ENCODE measurements at regions not wholly inside any gene's neighbourhood (a gene's known extent, or its start where the extent isn't known, plus 50 kb on each side); places are given as distances from the start of the nearest gene placed in this dataset.

DNA sequence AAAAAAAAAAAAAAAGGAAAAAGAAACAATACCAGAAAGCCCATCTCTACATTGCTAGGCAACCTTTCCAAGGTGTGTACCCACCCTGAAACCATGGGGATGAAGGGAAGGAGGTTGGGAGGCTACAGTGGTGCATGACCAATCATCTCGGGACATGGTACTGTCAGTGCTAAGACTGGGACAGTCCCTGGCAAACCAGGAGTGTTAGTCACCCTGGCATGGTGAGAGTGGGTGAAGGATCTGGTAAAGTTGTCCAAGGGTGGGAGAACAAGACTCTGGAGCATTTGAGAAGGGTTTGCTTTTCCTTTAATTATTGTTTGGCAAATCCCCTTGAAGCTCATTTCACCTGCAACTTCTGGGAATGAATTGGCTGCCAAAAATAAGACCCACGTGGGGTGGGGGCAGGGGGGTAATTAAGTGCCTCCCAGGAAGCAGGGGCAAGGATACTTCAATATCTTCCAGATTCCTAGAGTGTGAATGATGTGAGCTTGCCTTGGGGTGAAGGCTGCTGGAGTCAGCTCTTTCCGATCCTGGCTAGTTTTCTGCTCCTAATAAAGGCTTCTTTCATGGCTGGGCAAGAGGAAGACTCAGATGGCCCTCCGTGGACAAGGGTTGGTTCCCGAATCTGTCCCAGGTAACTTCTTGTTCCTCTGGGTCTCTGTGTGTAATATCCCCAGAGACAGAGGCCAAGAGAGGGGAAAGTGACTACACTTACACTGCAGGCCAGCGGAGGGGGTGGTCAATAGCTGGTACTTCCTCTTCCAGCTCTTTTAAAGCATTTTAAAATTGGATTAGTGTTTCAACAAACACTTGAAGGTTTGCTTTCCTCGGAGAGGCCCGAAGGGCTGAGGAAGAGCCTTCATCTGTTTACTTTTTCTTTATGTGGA lies 61.6 kb upstream of the SPRY4 start:
- TF ChIP-seq POLR2A (IDR thresholded peaks at IDR 0.05), result no peak
- TF ChIP-seq, protein P1, sequence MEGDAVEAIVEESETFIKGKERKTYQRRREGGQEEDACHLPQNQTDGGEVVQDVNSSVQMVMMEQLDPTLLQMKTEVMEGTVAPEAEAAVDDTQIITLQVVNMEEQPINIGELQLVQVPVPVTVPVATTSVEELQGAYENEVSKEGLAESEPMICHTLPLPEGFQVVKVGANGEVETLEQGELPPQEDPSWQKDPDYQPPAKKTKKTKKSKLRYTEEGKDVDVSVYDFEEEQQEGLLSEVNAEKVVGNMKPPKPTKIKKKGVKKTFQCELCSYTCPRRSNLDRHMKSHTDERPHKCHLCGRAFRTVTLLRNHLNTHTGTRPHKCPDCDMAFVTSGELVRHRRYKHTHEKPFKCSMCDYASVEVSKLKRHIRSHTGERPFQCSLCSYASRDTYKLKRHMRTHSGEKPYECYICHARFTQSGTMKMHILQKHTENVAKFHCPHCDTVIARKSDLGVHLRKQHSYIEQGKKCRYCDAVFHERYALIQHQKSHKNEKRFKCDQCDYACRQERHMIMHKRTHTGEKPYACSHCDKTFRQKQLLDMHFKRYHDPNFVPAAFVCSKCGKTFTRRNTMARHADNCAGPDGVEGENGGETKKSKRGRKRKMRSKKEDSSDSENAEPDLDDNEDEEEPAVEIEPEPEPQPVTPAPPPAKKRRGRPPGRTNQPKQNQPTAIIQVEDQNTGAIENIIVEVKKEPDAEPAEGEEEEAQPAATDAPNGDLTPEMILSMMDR (IDR thresholded peaks at IDR 0.05), result no peak
- H3K4me3 ChIP-seq (ENCODE audit: low read depth, poor library complexity, severe bottlenecking), result no peak overlapping the region
- intact Hi-C loops (cut with DNase I; ENCODE audit: low total_unique reads), result no loop called here
- WGBS, 2 donors, result 58 to 64% methylated on average over 8 of the region's 8 CpGs
- DNase-seq (ENCODE audit: low spot score in 2 of 2), result no peak

DNA sequence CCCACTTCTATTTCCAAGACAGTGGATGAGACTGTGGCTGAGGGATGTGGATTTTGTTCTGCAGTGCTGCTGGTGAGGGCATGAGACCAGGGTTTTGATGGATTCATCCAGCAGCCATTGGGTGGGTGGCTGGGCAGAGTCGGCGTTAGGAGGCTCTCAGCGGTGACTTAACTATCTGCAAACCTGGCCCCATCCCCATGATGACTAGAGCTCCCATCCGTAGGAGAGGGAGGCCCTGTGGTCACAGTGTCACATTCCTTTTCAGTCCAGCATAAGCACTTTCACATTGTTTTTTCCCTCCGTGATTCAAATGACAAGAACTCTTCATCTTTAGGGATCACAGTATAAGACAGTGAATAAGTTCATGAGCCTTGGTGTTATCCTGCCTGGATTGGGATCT lies 60.4 kb upstream of the SPRY4 start:
- WGBS, 2 donors, result 52 to 63% methylated on average over 5 of the region's 5 CpGs
- H3K4me3 ChIP-seq (ENCODE audit: low read depth, poor library complexity, severe bottlenecking), result no peak overlapping the region
- TF ChIP-seq POLR2A (IDR thresholded peaks at IDR 0.05), result no peak
- TF ChIP-seq, protein P1 (IDR thresholded peaks at IDR 0.05), result no peak
- no peak for DNase-seq (ENCODE audit: low spot score in 2 of 2)
- intact Hi-C loops (cut with DNase I; ENCODE audit: low total_unique reads), result no loop called here

GRCh38 chr5:142384014-142384413 lies 59.2 kb upstream of the SPRY4 start:
- intact Hi-C loops (cut with DNase I; ENCODE audit: low total_unique reads), result no loop called here
- TF ChIP-seq POLR2A (IDR thresholded peaks at IDR 0.05), result no peak
- TF ChIP-seq, protein P1 (IDR thresholded peaks at IDR 0.05), result no peak
- 43 to 54% methylated on average over 3 of the region's 3 CpGs for WGBS, 2 donors
- no peak for DNase-seq (ENCODE audit: low spot score in 2 of 2)
- H3K4me3 ChIP-seq (ENCODE audit: low read depth, poor library complexity, severe bottlenecking), result no peak overlapping the region

GRCh38 chr5:142382186-142382585 lies 57.4 kb upstream of the SPRY4 start:
- H3K4me3 ChIP-seq (ENCODE audit: low read depth, poor library complexity, severe bottlenecking), result no peak overlapping the region
- no peak for TF ChIP-seq POLR2A (IDR thresholded peaks at IDR 0.05)
- TF ChIP-seq, protein P1 (IDR thresholded peaks at IDR 0.05), result no peak
- intact Hi-C loops (cut with DNase I; ENCODE audit: low total_unique reads), result no loop called here
- no peak for DNase-seq (ENCODE audit: low spot score in 2 of 2)
- 88 to 93% methylated on average over 2 of the region's 2 CpGs for WGBS, 2 donors

GRCh38 chr5:142378737-142379634 lies 54.2 kb upstream of the SPRY4 start:
- H3K4me3 ChIP-seq (ENCODE audit: low read depth, poor library complexity, severe bottlenecking), result no peak overlapping the region
- DNase-seq (ENCODE audit: low spot score in 2 of 2), result no peak
- intact Hi-C loops (cut with DNase I; ENCODE audit: low total_unique reads), result no loop called here
- 78 to 86% methylated on average over 5 of the region's 5 CpGs for WGBS, 2 donors
- TF ChIP-seq, protein P1 (IDR thresholded peaks at IDR 0.05), result no peak
- TF ChIP-seq POLR2A (IDR thresholded peaks at IDR 0.05), result no peak

All from lower leg skin (tissue), 4 donors.